ENCODE measurements at regions not wholly inside any gene's neighbourhood (a gene's known extent, or its start where the extent isn't known, plus 50 kb on each side); places are given as distances from the start of the nearest gene placed in this dataset.

DNA sequence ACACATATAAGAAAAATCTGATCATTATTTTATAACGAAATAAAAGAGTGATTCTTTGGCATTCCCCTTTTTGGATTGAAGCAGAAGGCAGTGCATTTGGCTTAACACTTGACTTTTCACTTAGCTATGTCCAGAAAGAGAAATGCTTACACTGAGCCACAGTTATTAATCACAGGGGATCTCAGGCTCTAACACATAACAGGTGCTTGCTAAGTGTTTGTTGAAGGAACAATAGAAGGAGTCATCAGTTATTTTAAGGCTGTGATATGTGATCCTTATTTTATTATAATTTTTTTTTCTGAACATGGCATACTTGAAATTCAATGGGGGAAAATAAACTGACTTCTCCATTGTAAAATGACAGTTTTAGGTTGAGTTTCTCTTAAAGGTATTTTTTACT lies 209.5 kb downstream of the UBE2E3 start:
- TF ChIP-seq POLR2A (IDR thresholded peaks at IDR 0.05) (no peak), POLR2AphosphoS5 (IDR thresholded peaks at IDR 0.05) (no peak), EP300 (IDR thresholded peaks at IDR 0.05) (no peak)
- TF ChIP-seq, protein P1, sequence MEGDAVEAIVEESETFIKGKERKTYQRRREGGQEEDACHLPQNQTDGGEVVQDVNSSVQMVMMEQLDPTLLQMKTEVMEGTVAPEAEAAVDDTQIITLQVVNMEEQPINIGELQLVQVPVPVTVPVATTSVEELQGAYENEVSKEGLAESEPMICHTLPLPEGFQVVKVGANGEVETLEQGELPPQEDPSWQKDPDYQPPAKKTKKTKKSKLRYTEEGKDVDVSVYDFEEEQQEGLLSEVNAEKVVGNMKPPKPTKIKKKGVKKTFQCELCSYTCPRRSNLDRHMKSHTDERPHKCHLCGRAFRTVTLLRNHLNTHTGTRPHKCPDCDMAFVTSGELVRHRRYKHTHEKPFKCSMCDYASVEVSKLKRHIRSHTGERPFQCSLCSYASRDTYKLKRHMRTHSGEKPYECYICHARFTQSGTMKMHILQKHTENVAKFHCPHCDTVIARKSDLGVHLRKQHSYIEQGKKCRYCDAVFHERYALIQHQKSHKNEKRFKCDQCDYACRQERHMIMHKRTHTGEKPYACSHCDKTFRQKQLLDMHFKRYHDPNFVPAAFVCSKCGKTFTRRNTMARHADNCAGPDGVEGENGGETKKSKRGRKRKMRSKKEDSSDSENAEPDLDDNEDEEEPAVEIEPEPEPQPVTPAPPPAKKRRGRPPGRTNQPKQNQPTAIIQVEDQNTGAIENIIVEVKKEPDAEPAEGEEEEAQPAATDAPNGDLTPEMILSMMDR (IDR thresholded peaks at IDR 0.05): no peak

Measured in stomach (tissue), 4 donors.